ENCODE measurements at regions not wholly inside any gene's neighbourhood (a gene's known extent, or its start where the extent isn't known, plus 50 kb on each side); places are given as distances from the start of the nearest gene placed in this dataset.

DNA sequence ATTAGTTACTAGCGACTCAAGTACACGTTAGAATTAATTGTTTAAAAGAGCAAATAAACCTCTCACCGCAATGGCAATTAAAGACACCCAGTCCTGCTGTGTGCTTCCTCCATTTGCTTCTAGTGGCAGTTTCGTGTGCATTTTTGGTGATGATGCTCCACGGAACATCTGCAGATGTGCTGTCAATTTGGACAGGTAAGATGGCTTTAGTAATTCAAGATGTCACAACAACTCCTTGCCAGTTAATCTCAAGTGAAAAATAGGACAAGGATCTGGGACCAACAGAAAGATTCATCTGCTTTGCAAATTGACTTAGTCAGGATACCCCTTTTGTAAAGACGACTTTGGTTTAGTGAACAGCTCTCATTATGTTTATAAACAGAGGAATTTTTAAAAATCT, 320.9 kb downstream of the GABRB3 start:
- TF ChIP-seq, protein P1, sequence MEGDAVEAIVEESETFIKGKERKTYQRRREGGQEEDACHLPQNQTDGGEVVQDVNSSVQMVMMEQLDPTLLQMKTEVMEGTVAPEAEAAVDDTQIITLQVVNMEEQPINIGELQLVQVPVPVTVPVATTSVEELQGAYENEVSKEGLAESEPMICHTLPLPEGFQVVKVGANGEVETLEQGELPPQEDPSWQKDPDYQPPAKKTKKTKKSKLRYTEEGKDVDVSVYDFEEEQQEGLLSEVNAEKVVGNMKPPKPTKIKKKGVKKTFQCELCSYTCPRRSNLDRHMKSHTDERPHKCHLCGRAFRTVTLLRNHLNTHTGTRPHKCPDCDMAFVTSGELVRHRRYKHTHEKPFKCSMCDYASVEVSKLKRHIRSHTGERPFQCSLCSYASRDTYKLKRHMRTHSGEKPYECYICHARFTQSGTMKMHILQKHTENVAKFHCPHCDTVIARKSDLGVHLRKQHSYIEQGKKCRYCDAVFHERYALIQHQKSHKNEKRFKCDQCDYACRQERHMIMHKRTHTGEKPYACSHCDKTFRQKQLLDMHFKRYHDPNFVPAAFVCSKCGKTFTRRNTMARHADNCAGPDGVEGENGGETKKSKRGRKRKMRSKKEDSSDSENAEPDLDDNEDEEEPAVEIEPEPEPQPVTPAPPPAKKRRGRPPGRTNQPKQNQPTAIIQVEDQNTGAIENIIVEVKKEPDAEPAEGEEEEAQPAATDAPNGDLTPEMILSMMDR (tag by site-specific recombination; IDR thresholded peaks at IDR 0.05): no peak
- TF ChIP-seq, protein P2, sequence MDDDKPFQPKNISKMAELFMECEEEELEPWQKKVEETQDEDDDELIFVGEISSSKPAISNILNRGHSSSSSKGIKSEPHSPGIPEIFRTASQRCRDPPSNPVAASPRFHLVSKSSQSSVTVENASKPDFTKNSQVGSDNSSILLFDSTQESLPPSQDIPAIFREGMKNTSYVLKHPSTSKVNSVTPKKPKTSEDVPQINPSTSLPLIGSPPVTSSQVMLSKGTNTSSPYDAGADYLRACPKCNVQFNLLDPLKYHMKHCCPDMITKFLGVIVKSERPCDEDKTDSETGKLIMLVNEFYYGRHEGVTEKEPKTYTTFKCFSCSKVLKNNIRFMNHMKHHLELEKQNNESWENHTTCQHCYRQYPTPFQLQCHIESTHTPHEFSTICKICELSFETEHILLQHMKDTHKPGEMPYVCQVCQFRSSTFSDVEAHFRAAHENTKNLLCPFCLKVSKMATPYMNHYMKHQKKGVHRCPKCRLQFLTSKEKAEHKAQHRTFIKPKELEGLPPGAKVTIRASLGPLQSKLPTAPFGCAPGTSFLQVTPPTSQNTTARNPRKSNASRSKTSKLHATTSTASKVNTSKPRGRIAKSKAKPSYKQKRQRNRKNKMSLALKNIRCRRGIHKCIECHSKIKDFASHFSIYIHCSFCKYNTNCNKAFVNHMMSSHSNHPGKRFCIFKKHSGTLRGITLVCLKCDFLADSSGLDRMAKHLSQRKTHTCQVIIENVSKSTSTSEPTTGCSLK (tag by site-specific recombination; IDR thresholded peaks at IDR 0.05): no peak
- TF ChIP-seq ZNF747 (tag by site-specific recombination; IDR thresholded peaks at IDR 0.05) (no peak), ZNF792 (tag by site-specific recombination; IDR thresholded peaks at IDR 0.05) (no peak), MZF1 (tag by site-specific recombination; IDR thresholded peaks at IDR 0.05; ENCODE audit: borderline replicate concordance) (no peak), ZNF274 (IDR thresholded peaks at IDR 0.05; ENCODE audit: low read length) (no peak), ZNF274 (tag by site-specific recombination; IDR thresholded peaks at IDR 0.05; ENCODE audit: borderline replicate concordance) (no peak), KLF8 (tag by site-specific recombination; IDR thresholded peaks at IDR 0.05) (no peak), ZNF707 (tag by site-specific recombination; IDR thresholded peaks at IDR 0.05) (no peak), ZNF654 (tag by site-specific recombination; IDR thresholded peaks at IDR 0.05; ENCODE audit: low read depth) (no peak), ZNF169 (tag by site-specific recombination; IDR thresholded peaks at IDR 0.05) (no peak)
- TF ChIP-seq, protein P3, sequence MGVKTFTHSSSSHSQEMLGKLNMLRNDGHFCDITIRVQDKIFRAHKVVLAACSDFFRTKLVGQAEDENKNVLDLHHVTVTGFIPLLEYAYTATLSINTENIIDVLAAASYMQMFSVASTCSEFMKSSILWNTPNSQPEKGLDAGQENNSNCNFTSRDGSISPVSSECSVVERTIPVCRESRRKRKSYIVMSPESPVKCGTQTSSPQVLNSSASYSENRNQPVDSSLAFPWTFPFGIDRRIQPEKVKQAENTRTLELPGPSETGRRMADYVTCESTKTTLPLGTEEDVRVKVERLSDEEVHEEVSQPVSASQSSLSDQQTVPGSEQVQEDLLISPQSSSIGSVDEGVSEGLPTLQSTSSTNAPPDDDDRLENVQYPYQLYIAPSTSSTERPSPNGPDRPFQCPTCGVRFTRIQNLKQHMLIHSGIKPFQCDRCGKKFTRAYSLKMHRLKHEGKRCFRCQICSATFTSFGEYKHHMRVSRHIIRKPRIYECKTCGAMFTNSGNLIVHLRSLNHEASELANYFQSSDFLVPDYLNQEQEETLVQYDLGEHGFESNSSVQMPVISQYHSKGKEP (tag by site-specific recombination; IDR thresholded peaks at IDR 0.05): no peak

Data from HEK293 (cell line).